NCI-H2171 (cell line): ENCODE measurements at regions not wholly inside any gene's neighbourhood (a gene's known extent, or its start where the extent isn't known, plus 50 kb on each side); places are given as distances from the start of the nearest gene placed in this dataset.

Source experiments
- DNase-seq: peaks from one replicate; lab custom pipeline; 2025; lab: John Stamatoyannopoulos, UW

DNA sequence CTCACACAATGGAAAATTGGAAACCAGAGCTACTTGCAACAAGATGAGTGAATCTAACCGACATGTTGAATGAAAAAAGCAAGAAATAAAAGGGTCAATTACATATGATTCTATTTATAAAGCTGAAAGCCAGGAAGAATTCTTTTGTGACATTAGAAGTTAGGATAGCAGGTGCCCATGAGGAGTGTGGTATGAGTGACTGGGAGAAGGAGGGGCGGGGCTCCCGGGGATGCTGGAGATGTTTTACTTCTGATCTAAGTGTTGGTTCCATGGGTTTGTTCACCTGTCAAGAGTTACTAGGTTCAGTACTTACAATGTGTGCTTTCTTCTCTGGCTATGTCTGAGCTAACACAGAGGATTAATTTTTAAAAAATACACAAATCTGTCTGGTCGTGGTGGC, 60.8 kb downstream of the NSMCE3 start:
- no peak for DNase-seq

DNA sequence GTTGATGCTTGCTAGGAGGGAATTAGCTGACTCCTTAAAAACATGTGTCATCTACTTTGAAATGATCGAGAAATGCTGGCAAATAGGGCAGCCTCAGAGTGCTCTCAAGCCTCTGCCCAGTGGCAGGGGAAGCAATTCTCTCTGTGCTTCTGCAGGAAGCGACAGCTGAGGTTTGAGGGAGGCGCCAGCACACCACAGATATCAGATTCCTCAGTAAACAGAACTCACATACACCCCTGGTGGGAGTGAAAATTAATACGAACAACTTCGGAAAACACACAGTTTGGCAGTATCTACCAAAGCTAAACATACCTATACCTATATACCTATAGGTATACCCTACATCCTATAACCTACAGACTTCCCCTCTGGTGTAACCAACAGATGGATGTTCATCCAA, 61.3 kb downstream of the NSMCE3 start:
- peak; percentile 67 for DNase-seq

DNA sequence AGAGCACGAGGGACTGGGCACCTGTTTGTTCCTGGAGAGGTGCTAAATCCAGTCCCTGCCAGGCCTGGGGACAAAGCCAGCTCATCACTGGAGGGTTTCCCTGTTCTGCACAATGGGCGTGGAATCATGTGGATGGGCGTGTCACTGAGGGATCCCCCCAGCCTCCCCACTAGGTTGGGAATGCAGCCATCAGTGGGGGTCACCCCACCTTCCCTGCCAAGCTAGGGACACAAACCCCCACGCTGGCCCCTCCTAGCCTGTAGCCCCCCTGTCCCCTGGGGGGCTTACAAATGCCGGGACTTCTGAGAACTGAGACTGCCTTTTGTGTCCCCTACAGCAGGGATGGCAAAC, 61.9 kb downstream of the NSMCE3 start:
- no peak for DNase-seq

DNA sequence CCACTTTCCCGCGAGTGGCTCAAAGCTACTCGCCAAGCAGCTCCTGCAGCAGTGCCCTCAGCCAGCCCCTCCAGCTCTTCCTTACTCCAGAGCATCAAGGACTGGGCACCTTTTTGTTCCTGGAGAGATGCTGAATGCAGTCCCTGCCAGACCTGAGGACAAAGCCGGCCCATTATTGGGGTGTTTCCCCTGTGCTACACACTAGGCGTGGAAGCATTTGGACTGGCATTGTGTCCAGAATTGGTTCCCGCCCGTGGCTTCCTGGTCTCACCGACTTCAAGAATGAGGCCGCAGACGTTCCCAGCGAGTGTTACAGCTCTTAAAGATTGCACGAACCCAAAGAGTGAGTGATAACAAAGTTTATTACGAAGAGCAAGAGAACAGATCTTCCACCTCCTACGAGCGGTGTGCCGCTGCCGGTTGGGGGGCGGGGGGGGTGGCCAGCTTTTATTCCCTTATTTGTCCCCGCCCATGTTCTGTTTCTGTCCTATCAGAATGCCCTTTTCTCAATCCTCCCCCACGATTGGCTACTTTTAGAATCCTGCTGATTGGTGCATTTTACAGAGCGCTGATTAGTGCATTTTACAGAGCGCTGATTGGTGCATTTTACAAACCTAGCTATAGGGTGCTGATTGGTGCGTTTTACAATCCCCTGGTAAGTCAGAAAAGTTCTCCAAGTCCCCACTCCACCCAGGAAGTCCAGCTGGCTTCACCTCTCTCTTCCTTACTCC, 62.4 kb downstream of the NSMCE3 start:
- no peak for DNase-seq

DNA sequence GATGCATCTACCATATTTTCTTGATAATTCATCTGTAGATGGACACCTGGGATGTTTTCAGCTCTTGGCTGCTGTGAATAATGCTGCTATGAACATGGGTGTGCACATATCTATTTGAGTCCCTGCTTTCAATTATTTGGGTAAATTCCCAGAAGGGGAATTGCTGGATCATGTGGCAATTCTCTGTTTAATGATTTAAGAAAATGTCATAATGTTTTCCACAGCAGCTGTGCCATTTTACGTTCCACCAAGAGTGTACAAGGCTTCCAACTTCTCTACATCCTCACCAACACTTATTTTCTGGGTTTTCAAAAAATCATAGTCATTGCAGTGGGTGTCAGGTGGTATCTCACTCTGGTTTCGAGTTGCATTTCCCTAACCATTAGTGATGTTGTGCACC, 64.4 kb downstream of the NSMCE3 start:
- no peak for DNase-seq

DNA sequence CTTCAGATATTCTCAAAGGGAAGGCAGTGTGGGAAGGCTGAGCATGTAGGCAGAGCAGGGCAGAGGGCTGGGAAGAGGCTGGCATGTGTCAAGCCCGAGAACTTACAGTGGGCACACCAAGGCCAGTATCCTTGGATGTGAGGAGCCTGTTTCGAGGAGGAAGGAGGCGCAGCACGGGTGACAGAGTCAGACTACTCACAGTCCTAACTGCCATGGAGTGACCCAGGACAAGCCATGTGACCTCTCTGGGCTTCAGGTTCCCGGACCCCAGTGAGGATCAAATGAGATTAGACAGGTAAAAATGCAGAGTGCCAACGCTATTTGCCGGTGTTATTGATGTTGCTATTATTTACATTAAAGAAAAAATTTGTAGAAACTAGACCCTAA, 65.3 kb downstream of the NSMCE3 start:
- no peak for DNase-seq

DNA sequence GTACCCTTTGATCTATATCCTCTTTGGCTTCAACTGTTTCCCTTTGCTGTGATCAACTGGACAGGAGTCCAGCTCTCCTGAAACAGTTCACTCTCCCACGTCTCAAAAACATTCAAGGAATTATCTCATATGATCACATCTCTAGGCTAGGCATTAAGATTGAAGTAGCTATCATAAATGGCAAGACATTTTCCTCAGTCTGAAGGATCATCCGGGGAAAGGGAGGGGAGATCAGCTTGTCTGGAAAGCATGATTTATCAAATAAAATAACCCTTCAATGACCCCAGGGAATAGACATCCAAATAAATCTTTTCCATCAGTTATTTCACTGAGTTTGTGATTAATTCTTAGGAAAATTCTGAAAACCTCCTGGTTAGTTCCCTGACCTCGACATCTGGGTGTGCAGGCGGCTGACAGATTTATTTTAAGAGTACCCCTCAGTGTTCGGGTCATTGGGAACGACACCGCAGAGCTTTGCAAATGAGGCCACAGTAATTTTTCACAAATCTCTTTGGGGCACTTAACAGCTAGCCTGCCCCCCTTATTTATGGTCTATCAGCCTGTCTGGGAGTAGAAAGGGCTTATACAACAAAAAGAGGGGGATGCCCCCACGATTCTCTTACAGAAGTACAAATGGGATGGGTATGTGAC, 65.8 kb downstream of the NSMCE3 start:
- no peak for DNase-seq

DNA sequence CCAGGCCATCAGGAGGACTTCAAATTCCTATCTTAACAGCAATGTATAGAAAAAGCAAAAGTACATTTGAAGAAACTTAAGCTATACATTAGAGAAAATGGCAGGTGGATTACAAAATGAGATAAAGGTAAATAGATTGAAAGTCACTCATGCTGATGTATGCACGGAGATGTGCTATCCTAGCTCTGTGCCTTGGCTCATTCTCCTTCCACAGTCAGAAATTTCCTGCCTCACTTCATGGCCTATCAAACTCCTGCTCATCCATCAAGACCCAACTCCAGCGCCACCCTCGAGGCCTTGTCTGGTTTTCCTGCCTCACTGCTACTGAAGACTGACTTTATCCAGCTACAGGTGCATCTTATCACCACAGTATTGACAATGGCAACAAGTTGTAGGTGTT, 72.9 kb downstream of the NSMCE3 start:
- DNase-seq, result no peak

DNA sequence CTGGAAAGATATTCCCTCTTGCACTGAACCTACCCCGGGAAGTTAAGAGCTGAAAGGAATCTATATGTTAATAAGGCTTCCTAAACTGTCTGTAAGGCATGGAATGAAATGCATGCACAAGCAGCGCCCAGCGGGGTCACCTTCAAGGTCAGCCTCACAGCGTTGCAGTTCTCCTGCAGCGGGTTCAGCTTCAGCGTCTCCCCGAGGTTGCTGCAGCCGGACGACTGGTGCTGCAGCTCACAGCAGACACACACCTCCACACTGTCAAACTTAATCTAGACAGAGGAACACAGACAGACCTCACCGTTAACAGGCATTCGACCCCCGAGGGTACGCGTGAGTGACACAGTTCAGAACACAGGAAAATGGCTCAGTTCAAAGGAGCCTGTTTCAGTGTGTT, 73.3 kb downstream of the NSMCE3 start:
- no peak for DNase-seq

DNA sequence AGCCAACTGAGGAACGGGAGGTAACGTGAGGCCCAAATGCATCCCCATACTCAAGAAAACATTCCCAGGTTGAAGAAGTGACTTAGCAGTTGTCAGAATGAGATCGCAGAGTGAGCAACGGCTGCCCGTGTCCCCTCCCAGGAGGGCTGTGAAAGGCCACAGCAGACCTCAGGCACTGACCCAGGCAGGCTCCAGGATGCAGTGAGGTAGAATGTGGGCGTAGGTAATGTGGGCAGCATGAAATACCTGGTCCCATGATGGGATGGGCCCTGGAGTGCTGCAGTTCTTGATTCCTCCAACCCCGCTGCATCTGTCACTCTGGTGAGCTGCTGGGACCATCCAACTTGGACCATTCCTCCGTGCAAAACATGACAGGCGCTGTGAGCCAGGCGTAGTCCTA, 74.8 kb downstream of the NSMCE3 start:
- no peak for DNase-seq

DNA sequence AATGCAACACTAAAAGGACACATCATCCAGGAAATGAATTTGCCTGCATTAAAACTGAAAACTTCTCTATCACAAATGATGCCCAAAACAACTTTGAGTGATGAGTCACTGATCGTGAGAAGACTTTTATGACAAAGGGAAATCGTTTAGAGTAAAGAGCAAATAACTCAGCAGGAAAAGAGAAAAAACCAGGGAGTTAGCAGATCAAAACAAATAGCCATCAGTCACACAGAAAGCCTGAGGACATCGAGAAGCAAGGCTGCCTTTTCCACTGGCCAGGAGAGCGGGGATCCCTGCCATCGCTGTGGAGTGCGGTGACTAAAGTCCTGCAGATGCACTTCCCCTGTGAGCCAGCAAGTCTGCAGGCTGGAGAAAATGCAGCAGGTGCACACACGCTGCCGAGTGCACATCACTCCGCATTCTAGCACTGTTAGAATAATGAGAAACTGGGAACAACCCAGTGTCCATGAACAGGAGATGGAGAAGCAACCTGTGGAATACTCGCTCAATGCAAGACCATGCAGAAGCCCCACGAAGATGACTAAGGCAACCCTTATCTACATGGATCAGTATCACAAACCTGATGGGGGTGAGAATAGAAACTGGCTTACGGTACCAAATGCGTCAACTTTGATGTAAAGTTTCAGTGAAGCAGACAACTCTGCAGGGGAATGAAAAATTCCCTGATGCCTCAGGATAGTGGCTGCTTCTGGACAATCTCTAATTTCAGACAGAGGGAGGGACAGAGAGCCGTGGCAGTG, 86.4 kb downstream of the NSMCE3 start:
- DNase-seq, result no peak

DNA sequence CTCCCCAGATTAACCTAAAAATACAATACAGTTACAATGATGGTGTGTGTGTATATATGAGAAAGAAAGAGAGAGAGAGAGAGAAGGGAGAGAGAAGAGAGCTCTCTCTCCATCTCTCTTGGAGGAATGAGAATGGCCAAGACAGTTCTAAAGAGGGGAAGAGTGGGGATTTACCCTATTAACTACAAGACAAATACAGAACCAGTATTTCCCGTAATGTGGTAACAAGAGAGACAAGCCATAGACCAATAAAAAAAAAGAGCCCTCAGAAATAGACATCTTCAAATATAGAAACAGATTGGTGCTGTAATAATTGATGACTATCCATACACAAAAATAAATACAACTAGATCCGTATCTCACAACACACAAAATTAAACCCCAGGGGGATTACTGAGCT, 87.0 kb downstream of the NSMCE3 start:
- DNase-seq, result no peak

DNA sequence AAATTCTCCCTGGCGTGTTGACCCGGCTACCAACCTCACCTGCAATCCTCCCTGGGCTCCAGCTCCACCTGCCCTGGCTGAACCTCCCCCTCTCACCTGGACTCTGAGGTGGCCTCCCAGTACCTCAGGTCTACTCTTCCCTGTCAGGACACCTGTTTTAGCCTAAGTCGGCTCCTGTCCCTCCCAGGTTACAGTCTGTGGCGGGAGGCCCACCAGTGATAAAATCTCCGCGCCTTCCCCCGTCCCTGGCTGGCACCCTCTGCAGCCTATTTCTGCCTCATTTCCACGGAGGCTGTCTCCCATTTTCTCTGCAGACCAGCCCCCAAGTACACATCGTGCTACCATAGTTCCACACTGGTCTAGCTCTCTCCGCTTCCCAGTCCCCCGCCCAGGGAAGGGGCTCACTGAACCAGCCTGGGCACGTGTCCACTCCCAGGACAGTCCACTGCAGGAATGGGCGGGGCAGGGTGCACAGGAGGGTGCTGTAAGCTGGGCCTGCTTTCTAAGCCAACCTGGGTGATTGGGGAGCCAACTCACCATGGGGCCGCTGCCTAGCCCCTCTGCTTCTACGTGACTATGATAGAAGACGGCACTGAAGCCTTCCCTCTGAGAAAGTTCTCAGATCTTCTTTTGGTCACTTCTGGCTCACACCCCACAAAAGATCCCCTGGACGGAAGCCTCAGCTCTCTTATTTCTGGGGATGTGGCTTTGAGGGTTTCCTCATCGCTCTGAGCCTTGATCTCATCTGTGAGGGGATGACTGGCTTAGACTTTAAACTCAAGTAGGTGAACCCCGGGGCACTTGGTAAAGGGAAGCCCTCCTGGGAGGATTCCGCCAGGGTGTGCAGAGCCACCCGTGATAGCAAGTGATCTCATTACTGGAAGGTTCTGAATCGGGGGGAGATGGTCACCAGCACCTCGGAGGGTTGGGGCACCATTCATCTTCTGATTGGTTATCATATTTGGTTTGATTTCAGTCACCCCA, 96.6 kb downstream of the NSMCE3 start:
- no peak for DNase-seq

DNA sequence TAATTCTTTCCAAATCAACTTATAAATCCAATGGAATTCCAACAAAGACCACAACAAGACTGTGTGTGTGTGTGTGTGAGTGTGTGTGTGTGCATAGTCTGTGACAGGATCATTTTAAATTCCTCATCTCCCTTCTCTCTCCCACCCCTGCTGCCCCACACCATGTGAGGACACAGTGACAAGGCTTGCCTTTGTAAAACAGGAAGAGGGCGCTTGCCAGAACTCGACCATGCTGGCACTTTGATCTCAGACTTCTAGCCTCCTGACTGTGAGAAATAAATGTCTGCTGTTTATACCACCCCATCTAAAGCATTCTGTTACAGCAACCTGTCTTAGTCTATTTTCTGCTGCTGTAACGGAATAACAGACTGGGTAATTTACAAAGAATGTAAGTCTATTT, 99.1 kb downstream of the NSMCE3 start:
- DNase-seq, result no peak
